DMS53 treated with DMSO at 0.1 percent for 48 hours (cell line): ENCODE measurements at regions not wholly inside any gene's neighbourhood (a gene's known extent, or its start where the extent isn't known, plus 50 kb on each side); places are given as distances from the start of the nearest gene placed in this dataset.
"Not testable (repeated sequence)": the region's sequence is repeated elsewhere in the genome, so short reads cannot be mapped to it uniquely, and the experiment has no call there.

Experiments used
- DNase-seq: peaks from one replicate; lab custom pipeline; 2025; ENCODE audit not compliant: unreplicated experiment; lab: John Stamatoyannopoulos, UW

DNA sequence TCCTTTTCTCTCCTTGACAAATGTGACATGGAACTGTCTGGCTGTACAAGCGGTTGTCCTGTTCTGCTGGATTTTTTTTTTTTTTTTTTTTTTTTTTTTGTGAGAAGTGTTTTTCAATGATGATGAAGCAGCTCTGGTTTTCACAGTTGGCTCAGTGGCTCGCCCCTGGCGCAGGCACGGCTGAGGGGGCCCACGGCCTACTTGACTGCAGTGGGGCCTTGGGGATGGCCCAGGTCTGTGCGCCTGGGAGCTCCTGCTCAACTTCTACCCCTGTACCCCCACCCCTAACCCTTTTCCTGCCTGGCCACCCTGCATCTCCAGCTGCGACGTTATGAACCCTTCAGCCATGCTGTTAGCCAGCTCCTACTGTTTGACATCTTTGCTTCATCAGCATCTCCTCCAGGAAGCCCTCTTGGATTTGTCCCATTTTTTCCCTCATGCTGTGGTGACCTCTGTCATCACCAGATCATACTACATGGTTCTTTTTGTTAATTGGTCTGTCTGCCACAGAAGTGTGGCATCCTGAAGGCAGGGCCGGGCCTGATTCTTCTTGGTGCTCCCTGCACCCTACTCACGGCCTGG lies 167.9 kb downstream of the INHBB start:
- no peak for DNase-seq

GRCh38 chr2:120514521-120514920 lies 168.6 kb downstream of the INHBB start:
- no peak for DNase-seq

GRCh38 chr2:120515066-120515758 lies 169.3 kb downstream of the INHBB start:
- DNase-seq, result not testable (repeated sequence)

GRCh38 chr2:120515759-120516678 lies 170.1 kb downstream of the INHBB start:
- no peak for DNase-seq

DNA sequence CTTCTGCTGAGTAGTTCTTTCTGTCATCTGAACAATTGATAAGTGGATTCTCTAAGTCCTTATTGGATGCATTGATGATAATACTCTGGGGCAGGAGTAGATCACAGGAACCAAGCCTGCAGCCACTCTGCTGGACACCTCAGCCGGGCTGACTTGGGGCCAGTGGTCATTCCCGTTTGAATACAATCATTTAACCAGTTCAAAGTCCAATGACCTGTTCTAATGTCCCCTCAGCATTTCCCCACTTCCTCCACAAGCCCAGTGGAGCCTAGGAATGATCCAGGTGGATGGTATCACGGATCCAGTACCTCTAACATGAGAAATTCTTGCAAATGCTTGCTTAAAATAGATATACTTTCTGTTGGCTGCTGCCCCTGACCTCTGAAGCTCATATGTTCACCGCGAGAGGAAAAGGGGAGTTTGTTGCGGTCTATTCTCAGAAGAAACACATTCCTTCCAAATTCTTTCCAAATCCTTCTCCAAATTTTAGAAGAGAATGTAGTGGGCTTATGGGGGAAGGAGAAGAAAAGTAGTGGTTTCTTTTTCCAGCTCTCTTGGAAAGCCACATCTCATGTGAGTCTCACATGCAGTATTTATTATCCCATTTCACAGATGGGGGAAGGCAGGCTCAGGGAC lies 170.9 kb downstream of the INHBB start:
- DNase-seq, result no peak

DNA sequence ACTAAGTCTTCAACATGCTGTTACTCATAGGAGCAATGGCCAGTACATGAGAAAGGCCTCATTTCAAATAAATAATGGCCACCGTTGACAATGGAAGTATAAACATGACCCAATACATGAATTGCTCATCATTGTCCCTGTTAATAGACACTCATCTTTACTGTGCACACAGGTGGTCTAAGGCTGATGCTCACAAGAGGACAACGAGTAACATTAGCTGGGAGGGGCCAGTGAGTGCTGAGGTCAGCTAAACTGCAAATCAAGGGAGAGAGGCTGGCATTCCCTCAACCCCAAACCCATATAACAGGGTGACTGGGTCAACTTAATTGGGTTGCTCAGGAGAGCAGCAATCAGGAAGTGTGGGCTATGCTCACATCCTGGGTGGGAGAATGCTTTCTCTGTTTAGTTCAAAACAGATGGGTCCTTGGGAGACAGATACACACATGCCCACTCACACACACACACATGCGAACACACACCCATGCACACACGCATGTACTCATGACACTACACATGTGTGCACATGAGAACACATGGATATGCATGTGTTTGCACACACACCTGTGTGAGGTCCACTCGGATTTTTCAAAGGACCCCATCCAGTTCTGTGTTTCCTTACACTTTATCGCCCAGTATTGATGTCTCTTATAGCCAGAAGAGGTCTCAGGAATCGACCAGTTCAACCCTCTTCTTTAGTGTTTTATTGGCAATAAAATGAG lies 172.0 kb downstream of the INHBB start:
- DNase-seq, result no peak

- DNase-seq, result no peak
Observed at GRCh38 chr2:120518819-120519218, 172.9 kb downstream of the INHBB start.

DNA sequence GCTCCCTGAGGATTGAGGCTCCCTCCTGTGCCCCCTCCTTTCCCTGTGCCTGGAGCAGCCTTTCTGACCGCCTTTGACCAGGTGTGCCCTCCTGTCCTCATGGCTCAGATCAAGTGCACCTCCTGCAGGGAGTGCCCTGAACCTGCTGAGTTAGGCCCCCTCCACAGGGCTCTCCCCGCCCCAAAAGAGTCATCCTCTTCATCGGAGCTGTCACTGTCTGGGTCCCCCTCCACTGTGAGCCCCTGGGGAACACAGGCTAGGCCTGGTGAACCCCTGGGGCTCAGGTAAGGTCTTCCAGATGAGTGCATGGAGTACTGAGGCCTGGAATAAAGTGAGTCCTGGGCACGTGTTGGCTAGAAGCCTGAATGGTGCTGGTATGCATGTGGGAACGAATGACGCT lies 173.5 kb downstream of the INHBB start:
- no peak for DNase-seq

DNA sequence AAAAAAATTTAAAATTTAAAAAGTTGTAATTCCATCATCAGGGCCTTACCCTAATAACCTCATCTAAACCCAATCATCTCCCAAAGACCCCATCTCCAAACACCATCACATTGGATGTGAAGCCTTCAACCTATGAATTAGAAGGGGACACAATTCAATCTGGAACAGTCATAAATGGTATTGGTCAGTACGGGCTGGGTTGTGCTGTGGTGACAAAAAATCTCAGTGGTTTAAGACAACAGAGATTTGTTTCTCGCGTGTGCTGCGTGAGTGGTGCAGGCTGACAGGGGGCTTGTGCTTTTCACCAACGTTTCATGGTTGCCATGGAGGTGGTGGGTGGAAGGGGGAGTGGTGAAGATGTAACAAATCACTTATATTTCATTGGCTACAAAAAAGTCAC lies 174.5 kb downstream of the INHBB start:
- no peak for DNase-seq

DNA sequence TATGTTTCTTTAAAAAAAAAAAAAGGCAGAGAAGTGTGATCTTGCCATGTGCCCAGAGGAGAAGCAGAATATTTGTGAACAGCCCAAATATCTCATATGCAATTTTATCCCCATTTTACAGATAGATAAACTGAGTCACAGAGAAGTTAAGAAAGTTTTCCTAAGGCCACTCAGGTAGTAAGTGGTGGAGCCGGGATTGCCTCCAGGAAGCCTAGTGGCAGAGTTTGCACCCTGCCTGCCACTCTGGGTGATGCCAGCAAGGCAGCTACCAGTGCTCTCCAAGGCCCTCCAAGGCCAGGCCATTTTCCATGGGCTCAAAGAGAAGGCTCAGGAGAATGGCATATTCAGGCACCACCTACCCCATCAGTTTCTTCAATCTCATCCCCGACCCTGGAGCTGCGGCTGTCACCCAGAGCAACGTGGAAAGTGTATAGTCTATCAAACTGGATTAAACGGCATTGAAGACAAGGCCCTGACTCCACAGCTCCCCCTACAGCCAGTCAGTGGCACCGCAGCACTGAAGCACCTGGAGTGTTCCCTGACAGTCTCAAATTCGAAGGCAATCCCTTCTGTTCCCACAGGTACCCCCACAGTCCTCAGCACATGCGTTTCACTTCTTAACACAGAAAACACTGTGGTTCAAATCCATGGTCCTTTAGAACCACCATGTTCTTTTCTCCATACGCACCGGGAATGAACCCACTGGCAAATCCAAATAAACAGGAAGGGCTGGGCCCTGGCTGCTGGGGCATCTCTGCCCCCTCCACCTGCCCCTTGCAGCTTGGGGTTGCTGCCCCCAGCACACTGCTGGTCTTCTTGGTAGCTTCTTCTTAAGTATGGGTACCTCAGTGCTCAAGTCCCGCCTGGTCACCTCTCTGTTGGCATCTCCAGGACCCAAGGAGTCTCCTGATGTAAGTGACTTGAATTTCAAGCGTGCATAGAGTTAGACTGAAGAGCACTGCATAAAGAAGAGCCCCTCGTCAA lies 175.3 kb downstream of the INHBB start:
- DNase-seq, result peak; percentile 58

GRCh38 chr2:120522151-120522751 lies 176.3 kb downstream of the INHBB start:
- DNase-seq, result no peak

DNA sequence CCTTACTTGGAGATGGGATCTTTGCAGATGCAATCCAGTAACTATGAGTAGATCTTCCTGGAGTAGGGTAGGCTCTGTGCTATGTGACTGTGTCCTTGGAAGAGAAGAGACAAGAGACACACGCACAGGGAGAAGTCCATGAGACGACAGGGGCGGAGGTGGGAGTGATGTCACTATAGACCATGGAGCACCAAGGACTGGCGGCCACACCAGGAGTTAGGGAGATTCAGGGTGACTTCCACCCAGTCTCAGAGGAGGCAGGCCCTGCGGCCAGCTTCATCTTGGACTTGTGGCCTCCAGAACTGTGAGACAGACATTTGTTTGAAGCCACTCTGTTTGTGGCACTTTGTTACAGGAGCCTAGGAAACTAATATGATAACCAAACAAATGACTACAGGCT lies 177.8 kb downstream of the INHBB start:
- DNase-seq, result no peak

GRCh38 chr2:120524174-120524573 lies 178.2 kb downstream of the INHBB start:
- DNase-seq, result no peak

- no peak for DNase-seq
Observed at GRCh38 chr2:120525056-120526046, 179.4 kb downstream of the INHBB start.

DNA sequence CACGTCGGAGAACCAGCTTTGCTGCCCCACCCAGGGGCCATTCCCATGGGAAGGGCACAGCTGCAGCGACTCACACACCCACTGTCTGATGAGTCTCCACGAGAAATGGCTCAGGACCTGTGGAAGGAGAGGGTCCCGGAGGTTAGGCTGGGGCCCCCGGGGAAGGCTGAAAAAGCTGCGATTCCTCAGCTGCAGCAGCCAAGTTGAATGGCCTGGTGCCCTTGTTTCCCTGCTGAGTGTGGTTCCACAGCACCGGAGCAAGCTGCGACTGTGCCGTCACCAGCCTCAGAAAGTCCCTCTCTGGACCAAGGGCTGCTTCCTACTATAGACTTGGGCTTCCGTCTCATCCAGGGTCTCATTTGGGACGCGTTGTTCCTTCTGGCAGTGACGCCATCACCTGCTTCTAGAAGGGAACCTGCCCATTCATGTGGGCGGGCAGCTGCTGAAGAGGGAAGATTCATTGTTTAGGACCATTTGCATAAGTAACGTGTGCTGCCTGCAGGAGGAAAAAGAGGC lies 180.2 kb downstream of the INHBB start:
- no peak for DNase-seq

DNA sequence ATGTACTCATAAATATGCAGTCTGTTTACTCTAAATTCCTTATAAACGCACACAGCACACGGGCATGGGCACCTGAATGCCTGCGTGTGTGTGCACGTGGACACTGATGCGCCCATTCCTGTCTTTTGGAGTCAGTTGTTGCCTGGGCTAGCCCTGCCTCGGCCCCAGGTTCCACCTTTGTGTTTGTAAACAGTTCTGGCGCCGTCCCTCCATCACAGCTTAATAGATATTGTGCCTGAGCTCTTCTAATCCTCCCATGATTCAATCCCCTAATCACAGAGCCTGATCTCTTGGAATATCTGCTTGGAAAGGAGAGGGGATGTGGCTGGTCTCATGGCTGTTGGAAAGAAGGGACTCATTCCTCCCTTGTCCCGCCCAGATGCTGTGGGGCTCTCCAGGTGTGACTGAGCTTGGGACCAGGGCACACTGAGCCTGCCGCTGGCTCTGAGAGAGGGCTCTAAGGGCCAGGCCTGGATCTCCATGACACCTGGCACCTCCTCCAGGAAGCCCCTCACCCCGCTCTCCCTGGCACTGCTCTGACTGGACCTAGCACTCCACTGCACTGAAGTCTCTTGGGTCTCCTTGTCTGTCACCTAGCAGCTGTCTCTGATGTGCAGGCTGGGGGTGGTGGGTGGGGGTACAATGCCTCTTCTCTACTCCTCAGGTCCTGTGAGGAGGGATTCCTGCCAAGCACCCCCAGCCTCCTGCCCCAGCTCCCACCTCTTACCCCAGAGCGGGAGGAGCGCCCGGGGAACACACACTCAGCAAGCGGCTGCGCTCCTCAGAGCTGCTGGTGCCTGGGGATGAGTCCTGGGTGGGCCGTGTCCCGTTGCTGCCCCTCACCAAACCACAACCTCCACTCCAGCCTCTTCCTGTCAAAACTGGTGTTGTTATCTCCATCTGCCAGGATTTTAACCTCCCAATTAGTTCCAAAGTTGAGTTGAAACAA lies 181.3 kb downstream of the INHBB start:
- no peak for DNase-seq
